HepG2 (cell line): ENCODE measurements at regions not wholly inside any gene's neighbourhood (a gene's known extent, or its start where the extent isn't known, plus 50 kb on each side); places are given as distances from the start of the nearest gene placed in this dataset.

ENCODE experiments used
- ATAC-seq: fragments of 200-7000 bp; cut with Tn5 transposase; 3 replicates; pipeline ENCODE4 v1.9.1; 2020; ENCODE audit warnings: mild to moderate bottlenecking, moderate library complexity
- BruUV-seq: library from RNA; stranded (reverse); fragments of 400-500 nt; replicated peaks from 2 replicates; lab custom pipeline; 2021; lab: Mats Ljungman, UMichigan
- CTCF ChIA-PET: fragments of 300-600 bp; formaldehyde crosslinking; extraction: SDS; loops from one replicate; lab custom pipeline; 2021; ENCODE audit warnings: low total read pairs, inconsistent platforms, low intra/inter-chr PET ratio; lab: Yijun Ruan, JAX
- POLR2A ChIA-PET: fragments of 350-600 bp; sonication (Branson Sonifier 250); formaldehyde crosslinking; loops from one replicate; lab custom pipeline; 2020; ENCODE audit warnings: antibody characterized with exemption, inconsistent platforms; lab: Yijun Ruan, JAX
- DNase-seq: peaks from one replicate; pipeline ENCODE4 v3.0.0-alpha.2; 2015; ENCODE audit warnings: low spot score
- FAIRE-seq: peaks from 3 replicates; lab custom pipeline; 2011; peaks lifted over from hg19 to GRCh38; lab: Jason Lieb, UNC
- H2AFZ ChIP-seq: one replicate; pipeline ENCODE4 v1.6.1; 2011; ENCODE audit warnings: low read length, inconsistent platforms
- H3K27ac ChIP-seq: fragments of 300-600 bp; 3 replicates; pipeline ENCODE4 v1.8.0; 2011; ENCODE audit warnings: mixed run types, mild to moderate bottlenecking, mixed read lengths, low read length, inconsistent platforms; ENCODE audit not compliant: insufficient read depth; ENCODE audit errors: extremely low read length
- H3K27me3 ChIP-seq, 2 experiments: fragments of 200-600 bp in 1 of 2; 2 replicates in 1 of 2; 3 replicates in 1 of 2; pipeline versions ENCODE4 v1.6.0 to v1.8.0; 2011; ENCODE audit warnings: low read length in 2 of 2, mild to moderate bottlenecking in 2 of 2, moderate library complexity in 2 of 2, inconsistent platforms in 1 of 2; ENCODE audit not compliant: insufficient read depth in 2 of 2, control insufficient read depth in 1 of 2
- H3K36me3 ChIP-seq, 2 experiments: fragments of 200-600 bp in 1 of 2; replicated peaks in 1 of 2; 2 replicates in 1 of 2; 3 replicates in 1 of 2; pipeline versions ENCODE4 v1.5.1 to v1.8.0; 2011; ENCODE audit warnings: low read length in 2 of 2, inconsistent platforms in 1 of 2; ENCODE audit not compliant: insufficient read depth in 2 of 2, control insufficient read depth in 1 of 2
- H3K4me1 ChIP-seq: 2 replicates; pipeline ENCODE4 v1.5.1; 2012; ENCODE audit warnings: low read length, inconsistent platforms; ENCODE audit not compliant: insufficient read depth
- H3K4me2 ChIP-seq: 2 replicates; pipeline ENCODE4 v1.6.0; 2011; ENCODE audit warnings: low read depth, low read length, inconsistent platforms
- H3K4me3 ChIP-seq, 3 experiments: fragments of 200-600 bp in 1 of 3; sonication (generic), shearing (Covaris generic) in 1 of 3; replicated peaks in 1 of 3; 2 replicates each; pipeline ENCODE4 v1.5.1; 2011 to 2016; ENCODE audit warnings: low read length in 3 of 3, inconsistent platforms in 2 of 3, low read depth in 2 of 3, mild to moderate bottlenecking in 2 of 3, control low read depth in 1 of 3, mixed read lengths in 1 of 3; ENCODE audit not compliant: insufficient read depth in 1 of 3
- H3K79me2 ChIP-seq: one replicate; pipeline ENCODE4 v1.6.1; 2011; ENCODE audit warnings: low read length, inconsistent platforms; ENCODE audit not compliant: insufficient read depth
- H3K9ac ChIP-seq: 2 replicates; pipeline ENCODE4 v1.6.0; 2011; ENCODE audit warnings: mild to moderate bottlenecking, low read depth, low read length, inconsistent platforms; ENCODE audit not compliant: insufficient read depth
- H3K9me3 ChIP-seq: 2 replicates; pipeline ENCODE4 v1.5.1; 2012; ENCODE audit warnings: mild to moderate bottlenecking, low read length
- H4K20me1 ChIP-seq: 2 replicates; pipeline ENCODE4 v1.6.0; 2011; ENCODE audit warnings: inconsistent platforms, mild to moderate bottlenecking, low read length, moderate library complexity; ENCODE audit not compliant: insufficient read depth
- ARNT ChIP-seq: fragments of 450-650 bp; IDR thresholded peaks from 2 replicates; pipeline ENCODE4 v1.6.1; 2017
- FOXK2 ChIP-seq: fragments of 450-650 bp; IDR thresholded peaks from 2 replicates; pipeline ENCODE4 v1.6.1; 2016
- JARID2 ChIP-seq: sonication (generic); formaldehyde crosslinking; IDR thresholded peaks from 2 replicates; pipeline ENCODE4 v1.8.1; 2023; ENCODE audit warnings: missing genetic modification reagents, inconsistent platforms; ENCODE audit not compliant: insufficient replicate concordance
- KDM2A ChIP-seq: sonication (generic); formaldehyde crosslinking; IDR thresholded peaks from 2 replicates; pipeline ENCODE4 v1.4.0; 2020; ENCODE audit warnings: low read depth, missing genetic modification reagents, borderline replicate concordance
- NFE2 ChIP-seq: sonication (generic); formaldehyde crosslinking; IDR thresholded peaks from 2 replicates; pipeline ENCODE4 v1.4.0; 2020; ENCODE audit warnings: missing genetic modification reagents
- PATZ1 ChIP-seq: sonication (generic); formaldehyde crosslinking; IDR thresholded peaks from 2 replicates; pipeline ENCODE4 v1.4.0; 2020; ENCODE audit warnings: missing genetic modification reagents
- PHF5A ChIP-seq: IDR thresholded peaks from one replicate; pipeline ENCODE4 v1.6.1; 2018; ENCODE audit warnings: low read depth, missing genetic modification reagents; ENCODE audit not compliant: unreplicated experiment
- RBAK ChIP-seq: sonication (generic); formaldehyde crosslinking; IDR thresholded peaks from 2 replicates; pipeline ENCODE4 v1.5.1; 2020; ENCODE audit warnings: mild to moderate bottlenecking, missing genetic modification reagents
- RFXANK ChIP-seq: IDR thresholded peaks from 2 replicates; pipeline ENCODE4 v1.6.1; 2016
- SNAPC2 ChIP-seq: sonication (generic); formaldehyde crosslinking; IDR thresholded peaks from 2 replicates; pipeline ENCODE4 v1.8.1; 2022; ENCODE audit warnings: mild to moderate bottlenecking, missing genetic modification reagents
- THAP9 ChIP-seq: sonication (generic); formaldehyde crosslinking; IDR thresholded peaks from 2 replicates; pipeline ENCODE4; 2020; ENCODE audit warnings: missing genetic modification reagents, mild to moderate bottlenecking, borderline replicate concordance
- ZBTB3 ChIP-seq: sonication (generic); formaldehyde crosslinking; IDR thresholded peaks from 2 replicates; pipeline ENCODE4 v1.4.0; 2020; ENCODE audit warnings: low read depth, mild to moderate bottlenecking, moderate library complexity, missing genetic modification reagents, borderline replicate concordance
- ZBTB38 ChIP-seq: sonication (generic); formaldehyde crosslinking; IDR thresholded peaks from 2 replicates; pipeline ENCODE4 v1.5.1; 2020; ENCODE audit warnings: mild to moderate bottlenecking, missing genetic modification reagents
- ZIK1 ChIP-seq: sonication (generic); formaldehyde crosslinking; IDR thresholded peaks from 2 replicates; pipeline ENCODE4 v1.5.0; 2020; ENCODE audit warnings: mild to moderate bottlenecking, low read depth, missing genetic modification reagents, borderline replicate concordance
- ZNF138 ChIP-seq: sonication (generic); formaldehyde crosslinking; IDR thresholded peaks from 2 replicates; pipeline ENCODE4 v1.5.0; 2020; ENCODE audit warnings: mild to moderate bottlenecking, low read depth, missing genetic modification reagents
- ZNF281 ChIP-seq: sonication (generic); formaldehyde crosslinking; IDR thresholded peaks from 2 replicates; pipeline ENCODE4 v1.4.0; 2020; ENCODE audit warnings: missing genetic modification reagents, borderline replicate concordance
- ZNF335 ChIP-seq: sonication (generic); formaldehyde crosslinking; IDR thresholded peaks from 2 replicates; pipeline ENCODE4 v1.4.0; 2020; ENCODE audit warnings: missing genetic modification reagents
- WGBS: methylation state at CpG from one replicate; pipeline ENCODE4 v1.1.6; 2017; ENCODE audit warnings: low lambda C conversion rate; 5-methylcytosine and 5-hydroxymethylcytosine counted together
- in situ Hi-C: cut with HindIII; loops from 2 replicates; pipeline ENCODE4 v1.10.0; 2017; ENCODE audit warnings: low pct_unique_long_range_greater_than_20kb; ENCODE audit not compliant: extremely low pct_ligation_motif_present
- intact Hi-C: fragments of 100-400 bp; cut with micrococcal nuclease; formaldehyde crosslinking; loops from one replicate; pipeline ENCODE4 v1.10.0; 2022; ENCODE audit not compliant: unreplicated experiment

GRCh38 chr3:18499301-18499700 is 74.2 kb upstream of the SATB1 start:
- in situ Hi-C loops = no loop called here
- Histone ChIP-seq H3K4me1 (no peaks in the 10 kb centered on the region), H4K20me1 (no peaks in the 10 kb centered on the region), H2AFZ (no peak overlapping the region), H3K4me2 (no peak overlapping the region), H3K36me3 (no peaks in the 10 kb centered on the region), H3K27ac (no peak overlapping the region), H3K9ac (no peak overlapping the region), H3K79me2 (no peaks in the 10 kb centered on the region), H3K9me3 (no peaks in the 10 kb centered on the region), H3K4me3 (no peak overlapping the region), H3K27me3 (no peaks in the 10 kb centered on the region)
- 7% methylated on average over 2 of the region's 3 CpGs for WGBS
- no TSS peak for BruUV-seq
- no peak for FAIRE-seq
- POLR2A ChIA-PET = no interaction called here
- DNase-seq = no peak
- CTCF ChIA-PET = no interaction called here
- no peak for ATAC-seq
- intact Hi-C loops = loop anchor here (2.0 kb wide), 1 partner anchor 70 kb away; no protein-coding TSS in a partner anchor
- TF ChIP-seq THAP9 (CRISPR knock-in tag) = no peak
- no peak for TF ChIP-seq PHF5A (CRISPR knock-in tag)
- TF ChIP-seq ZBTB38 (CRISPR knock-in tag) = no peak
- TF ChIP-seq JARID2 (CRISPR knock-in tag) = no peak
- TF ChIP-seq FOXK2 = no peak
- TF ChIP-seq ZNF335 (CRISPR knock-in tag) = no peak
- no peak for TF ChIP-seq ARNT
- TF ChIP-seq KDM2A (CRISPR knock-in tag) = no peak
- no peak for TF ChIP-seq ZBTB3 (CRISPR knock-in tag)
- no peak for TF ChIP-seq ZIK1
- TF ChIP-seq RBAK = no peak
- TF ChIP-seq SNAPC2 (CRISPR knock-in tag) = no peak
- TF ChIP-seq RFXANK (CRISPR knock-in tag) = no peak
- TF ChIP-seq ZNF138 = no peak
- no peak for TF ChIP-seq PATZ1 (CRISPR knock-in tag)
- no peak for TF ChIP-seq ZNF281 (CRISPR knock-in tag)
- no peak for TF ChIP-seq NFE2 (CRISPR knock-in tag)
